SW480 (cell line): ENCODE measurements at regions not wholly inside any gene's neighbourhood (a gene's known extent, or its start where the extent isn't known, plus 50 kb on each side); places are given as distances from the start of the nearest gene placed in this dataset.
"Not testable (repeated sequence)": the region's sequence is repeated elsewhere in the genome, so short reads cannot be mapped to it uniquely, and the experiment has no call there.

ENCODE experiments used
- DNase-seq: peaks from one replicate; pipeline ENCODE4 v3.0.0-alpha.2; 2016; ENCODE audit warnings: low spot score

DNA sequence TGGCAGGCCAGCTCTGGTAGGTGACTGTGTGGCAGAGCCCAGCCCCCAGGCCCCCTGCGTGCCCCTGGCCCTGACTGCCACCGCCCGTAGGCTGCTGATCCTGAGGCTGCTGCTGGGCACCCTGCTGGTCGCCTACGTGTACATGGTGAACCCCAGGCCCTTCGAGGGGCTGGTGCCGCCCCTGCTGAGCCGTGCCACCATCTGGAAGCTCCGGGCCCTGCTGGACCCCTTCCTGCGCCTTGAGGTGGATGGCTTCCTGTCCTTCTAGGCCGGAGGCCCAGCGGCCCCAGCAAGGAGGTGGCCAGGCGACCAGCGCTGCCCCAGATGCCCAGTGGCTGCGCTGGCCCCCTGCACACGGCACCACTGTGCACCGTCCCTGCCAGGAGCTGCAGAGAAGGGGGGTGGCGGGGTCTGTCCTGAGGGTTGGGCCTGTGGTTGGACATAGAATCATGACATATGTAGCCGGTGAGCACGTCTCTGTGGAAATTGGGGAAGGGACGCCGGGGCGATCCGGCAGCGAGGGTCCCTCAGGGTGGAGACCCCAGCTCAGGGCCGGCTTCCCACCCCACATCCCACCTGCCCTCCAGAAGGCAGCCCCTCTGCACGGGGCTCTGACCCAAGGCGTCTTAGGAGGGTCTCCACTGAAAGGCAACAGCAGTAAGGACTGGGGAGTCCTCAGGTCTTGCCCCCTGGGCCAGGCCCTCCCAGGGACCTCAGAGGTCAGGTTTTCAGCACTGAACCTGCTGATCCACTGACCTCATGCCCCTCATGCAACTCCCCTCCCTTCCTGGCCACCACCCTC lies 185.4 kb downstream of the IGLL1 start:
- no peak for DNase-seq

DNA sequence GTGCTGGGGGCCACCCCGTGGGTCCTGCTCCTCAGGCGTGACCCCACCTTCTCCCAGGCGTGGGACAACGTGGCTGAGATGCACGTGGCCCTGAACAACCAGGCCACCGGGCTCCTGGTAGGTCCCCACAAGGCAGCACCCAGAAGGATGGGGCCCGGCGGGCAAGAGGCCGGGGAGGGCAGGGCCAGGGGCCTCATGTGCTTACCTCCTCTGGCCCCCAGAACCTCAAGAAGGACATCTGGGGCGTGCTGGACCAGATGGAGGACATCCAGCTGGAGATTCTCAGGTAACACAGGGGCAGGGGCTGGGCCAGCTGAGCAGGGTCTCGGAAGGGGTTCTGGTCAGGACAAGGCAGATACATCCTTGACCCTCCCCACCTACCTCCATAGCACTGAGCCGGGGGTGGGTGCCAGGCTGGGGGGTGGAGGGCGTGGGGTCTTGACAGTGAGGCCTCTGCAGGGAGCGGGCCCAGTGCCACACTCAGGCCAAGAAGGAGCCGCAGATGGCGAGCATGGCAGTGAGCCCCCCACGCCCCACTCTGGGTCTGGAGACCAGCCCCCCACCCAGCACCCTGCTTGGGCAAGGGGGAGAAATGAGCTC lies 186.3 kb downstream of the IGLL1 start:
- DNase-seq: no peak

- not testable (repeated sequence) for DNase-seq
Observed at GRCh38 chr22:23393199-23393598, 186.9 kb downstream of the IGLL1 start.

- DNase-seq: no peak
Observed at GRCh38 chr22:23392420-23393121, 187.5 kb downstream of the IGLL1 start.

DNA sequence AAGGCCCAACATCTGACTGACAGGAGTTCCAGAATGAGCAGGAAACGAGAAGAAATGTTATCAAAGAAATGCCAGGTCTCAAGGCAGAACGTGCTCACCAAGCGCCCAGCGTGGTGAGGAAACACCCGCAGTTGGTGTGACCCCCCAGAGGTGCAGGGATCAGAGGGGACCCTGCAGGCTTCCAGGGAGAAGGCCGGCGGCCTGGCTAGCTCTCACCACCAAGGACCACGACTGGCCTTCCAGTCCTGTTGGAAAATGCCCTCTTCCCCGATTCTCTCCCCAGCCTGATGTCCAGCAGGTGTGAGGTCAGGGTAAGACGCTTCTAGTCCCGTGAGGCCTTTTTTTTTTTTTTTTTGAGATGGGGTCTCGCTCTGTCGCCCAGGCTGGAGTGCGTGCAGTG lies 189.1 kb downstream of the IGLL1 start:
- no peak for DNase-seq

- DNase-seq: no peak
Observed at GRCh38 chr22:23389271-23390071, 190.6 kb downstream of the IGLL1 start.

DNA sequence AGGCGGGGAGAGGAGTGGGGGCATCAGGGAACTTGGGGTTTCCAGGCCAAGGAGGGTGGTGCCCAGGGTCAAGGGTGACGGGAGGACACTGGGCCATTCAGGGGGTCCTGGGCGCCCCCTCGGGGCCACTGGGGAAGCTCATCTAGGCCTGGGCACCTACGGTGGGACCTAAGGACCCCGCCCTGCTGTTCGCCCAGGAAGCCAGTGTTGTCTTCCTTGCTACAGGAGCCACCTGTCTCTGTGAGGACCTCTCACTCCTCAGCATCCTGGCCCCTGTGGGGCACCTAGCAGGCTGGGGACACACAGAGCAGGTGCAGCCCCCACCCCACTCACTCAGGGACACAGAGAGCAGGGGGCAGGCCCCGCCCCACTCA lies 191.6 kb downstream of the IGLL1 start:
- no peak for DNase-seq

DNA sequence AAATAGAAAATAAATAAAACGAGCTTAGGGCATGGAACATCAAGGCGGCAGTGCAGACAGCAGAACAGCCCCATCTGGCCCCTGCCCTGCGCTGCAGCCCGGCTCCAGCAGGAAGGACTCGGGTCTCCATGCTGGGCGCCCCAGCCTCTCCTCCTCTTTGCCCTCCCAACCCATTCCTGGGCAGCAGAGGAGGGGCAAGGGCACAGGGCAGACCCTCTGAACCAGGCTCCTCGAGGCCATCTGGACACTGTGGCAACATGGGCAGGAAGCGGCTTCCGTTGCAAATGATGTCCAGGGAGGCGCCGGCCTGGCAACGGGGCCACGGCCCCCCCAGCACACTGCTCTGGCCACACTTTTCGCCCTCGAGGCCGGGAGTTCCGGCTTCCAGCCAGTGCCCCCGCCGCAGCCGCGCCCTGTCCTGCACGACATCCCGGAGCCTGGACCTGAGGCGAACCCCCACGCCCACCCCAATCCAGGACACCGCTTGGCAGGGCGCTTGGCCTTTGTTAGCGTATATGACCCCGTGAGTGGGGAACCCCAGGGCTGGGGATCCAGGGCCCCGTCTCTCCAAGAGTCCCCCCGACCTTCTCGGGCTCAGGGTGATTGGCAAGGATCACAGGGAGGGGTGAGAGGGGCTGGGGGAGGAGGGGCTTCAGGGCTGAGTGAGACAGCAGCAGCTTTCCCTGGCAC lies 192.1 kb downstream of the IGLL1 start:
- no peak for DNase-seq

GRCh38 chr22:23386822-23387580 lies 193.1 kb downstream of the IGLL1 start:
- DNase-seq: no peak

DNA sequence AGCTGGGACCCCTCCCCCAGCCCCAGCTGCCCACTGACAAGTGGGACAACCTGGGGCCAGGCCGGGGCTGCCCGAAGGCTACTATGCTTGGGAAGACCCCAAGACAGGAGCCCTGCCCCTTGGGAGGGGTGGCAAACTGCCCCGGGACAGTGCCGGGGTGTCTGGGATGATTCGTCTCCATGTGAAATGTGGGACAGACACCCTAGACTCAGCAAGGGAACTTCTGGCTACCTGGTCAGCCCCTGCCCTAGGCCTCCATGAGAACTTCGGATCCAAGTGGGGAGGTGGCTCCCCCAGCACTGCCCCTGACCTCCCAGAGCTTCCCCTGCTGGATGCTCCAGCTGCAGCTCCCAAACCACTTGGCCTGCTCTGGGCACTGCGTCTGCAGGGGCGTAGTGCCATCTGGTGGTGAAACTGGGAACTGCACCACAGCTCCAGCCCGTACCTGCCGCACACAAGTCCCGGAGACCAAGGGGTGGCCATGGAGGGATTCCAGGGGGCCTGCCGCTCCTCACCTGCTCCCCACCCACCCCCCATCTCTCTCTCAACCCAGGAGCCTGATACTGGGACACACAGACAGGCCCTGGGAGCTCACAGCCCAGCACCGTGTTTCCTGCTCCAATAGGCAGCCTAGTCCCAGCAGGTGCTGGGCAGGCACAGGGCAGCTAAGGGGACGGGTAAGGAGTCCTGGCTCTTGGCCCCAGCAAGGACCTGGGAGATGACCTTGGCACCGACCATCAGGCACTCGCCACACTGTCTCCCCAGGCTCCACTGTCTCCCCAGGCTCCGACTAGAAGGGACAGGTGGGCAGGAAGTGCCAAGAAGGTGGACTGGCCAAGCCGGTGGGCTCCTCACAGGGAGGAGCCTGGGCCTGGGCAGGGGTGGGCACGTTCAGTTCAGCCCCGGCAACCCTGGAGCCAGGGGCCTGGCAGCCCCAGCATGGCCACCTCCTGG lies 194.1 kb downstream of the IGLL1 start:
- peak; percentile 50 for DNase-seq

DNA sequence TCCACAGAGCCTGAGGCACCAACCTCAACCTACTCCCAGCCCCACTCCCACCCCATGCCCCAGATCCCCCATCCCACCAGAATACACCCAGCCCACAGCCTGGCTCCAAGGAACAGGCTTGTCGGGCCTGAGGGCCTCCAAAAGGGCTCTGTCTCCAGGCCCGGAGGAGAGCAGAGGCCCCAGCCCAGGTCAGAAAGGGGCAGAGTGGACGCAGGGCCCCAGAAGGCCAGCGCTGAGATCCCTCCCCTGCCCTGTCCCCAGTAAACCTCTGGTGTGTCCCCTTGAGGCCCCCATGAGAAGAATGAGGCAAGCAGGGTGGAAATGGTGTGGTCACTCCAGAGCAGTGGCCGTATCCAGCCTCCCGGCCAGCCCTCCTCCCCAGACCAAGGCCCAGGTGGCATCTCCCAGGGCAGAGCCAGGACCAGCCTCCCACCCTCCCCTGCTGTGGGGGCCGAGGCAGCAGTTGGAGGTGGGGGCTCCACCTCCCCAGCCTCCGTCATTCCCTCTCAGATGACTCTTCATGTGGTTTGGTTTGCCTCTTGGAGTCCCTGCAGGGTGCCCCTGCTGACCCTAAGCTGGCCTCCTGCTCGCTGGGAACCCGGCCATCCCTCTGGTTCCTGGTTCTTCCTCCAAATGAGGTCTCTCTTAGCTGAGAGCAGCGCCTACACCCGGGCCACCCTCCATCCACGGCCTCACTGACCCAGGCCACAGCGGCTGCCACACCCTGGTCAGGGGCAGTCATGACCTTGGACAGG lies 195.0 kb downstream of the IGLL1 start:
- no peak for DNase-seq

DNA sequence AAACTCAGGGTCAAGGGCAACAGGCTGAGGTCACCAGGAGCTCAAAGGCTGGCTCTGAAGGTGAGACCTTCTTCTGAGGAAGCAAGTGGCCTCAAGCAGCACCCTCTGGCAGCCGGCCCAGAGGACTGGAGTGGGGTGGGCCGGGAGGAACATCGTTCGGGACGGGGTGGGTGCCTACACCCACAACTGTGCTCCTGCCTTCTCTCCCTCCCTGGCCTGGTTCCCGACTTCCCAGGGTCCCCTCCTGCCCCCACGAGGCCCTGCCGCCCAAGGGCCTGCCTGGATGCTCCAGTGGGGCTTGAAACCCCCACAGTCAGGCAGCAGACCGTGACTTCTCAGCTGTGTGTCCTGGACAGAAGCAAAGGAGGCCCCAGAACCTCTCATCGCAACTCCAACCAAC lies 195.7 kb downstream of the IGLL1 start:
- no peak for DNase-seq

GRCh38 chr22:23383491-23384361 lies 196.4 kb downstream of the IGLL1 start:
- DNase-seq: no peak

DNA sequence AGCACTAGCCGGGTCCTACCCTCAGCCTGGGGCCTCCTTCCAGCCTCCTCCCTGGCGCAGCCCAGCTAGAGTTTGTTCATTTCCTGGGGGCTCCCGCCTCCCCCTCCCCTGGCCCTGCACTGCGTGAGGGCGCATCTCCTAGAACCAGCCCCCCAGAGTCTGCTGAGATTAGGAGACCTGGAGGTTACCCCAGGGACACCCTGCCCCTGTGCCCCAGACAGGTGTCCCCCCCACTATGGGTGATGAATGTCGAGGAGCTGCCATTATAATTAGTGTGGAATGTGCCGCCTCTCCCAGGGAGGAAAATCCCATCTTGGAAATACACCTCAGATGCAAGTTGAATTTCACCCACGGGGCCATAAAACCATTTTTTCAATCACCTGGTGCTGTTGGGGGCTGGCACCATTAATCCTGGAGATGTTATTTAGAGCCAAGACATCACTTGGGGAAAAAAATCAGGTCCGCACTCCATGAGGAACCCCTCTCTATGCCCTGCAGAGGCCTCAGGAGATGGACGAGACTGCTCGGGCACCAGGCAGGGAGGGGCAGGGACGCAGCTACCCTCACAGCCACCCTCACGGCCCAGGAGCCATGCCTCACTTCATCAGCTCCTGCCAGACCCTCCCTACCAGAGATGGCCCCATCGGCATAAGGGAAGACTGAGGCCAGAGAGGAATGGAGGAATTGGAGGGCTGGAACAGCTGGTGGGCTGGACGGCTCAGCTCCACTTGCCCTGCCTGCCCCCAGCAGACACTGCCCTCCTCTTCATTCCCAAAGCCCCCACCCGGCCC lies 197.5 kb downstream of the IGLL1 start:
- no peak for DNase-seq

- DNase-seq: no peak
Observed at GRCh38 chr22:23381661-23382427, 198.2 kb downstream of the IGLL1 start.

- DNase-seq: no peak
Observed at GRCh38 chr22:23380911-23381310, 199.2 kb downstream of the IGLL1 start.

- DNase-seq: no peak
Observed at GRCh38 chr22:23380230-23380573, 199.9 kb downstream of the IGLL1 start.
